GM13977 (cell line): ENCODE measurements at regions not wholly inside any gene's neighbourhood (a gene's known extent, or its start where the extent isn't known, plus 50 kb on each side); places are given as distances from the start of the nearest gene placed in this dataset.

Experiments
- DNase-seq: peaks from one replicate; pipeline ENCODE4 v3.0.0; 2012; ENCODE audit warnings: low spot score
- CTCF ChIP-seq: IDR thresholded peaks from 2 replicates; pipeline ENCODE4 v1.5.1; 2012; ENCODE audit warnings: mild to moderate bottlenecking, control low read depth; ENCODE audit not compliant: insufficient read depth; ENCODE audit errors: extremely low read depth, missing control alignments
- in situ Hi-C: fragments of 300-500 bp; cut with MboI; formaldehyde crosslinking; loops from one replicate; pipeline ENCODE4 v1.12.0; 2022; ENCODE audit warnings: low sequenced_read_pairs, low pct_unique_long_range_greater_than_20kb, mixed read lengths, inconsistent platforms; ENCODE audit not compliant: unreplicated experiment

- DNase-seq = no peak
- in situ Hi-C loops = no loop called here
- TF ChIP-seq CTCF = no peak
These were observed 270.4 kb downstream of the TFAP2C start for GRCh38 chr20:56899506-56899905.

GRCh38 chr20:56900252-56900651 is 271.1 kb downstream of the TFAP2C start:
- no peak for TF ChIP-seq CTCF
- DNase-seq = no peak
- in situ Hi-C loops = no loop called here

GRCh38 chr20:56903421-56903820 is 274.3 kb downstream of the TFAP2C start:
- in situ Hi-C loops = no loop called here
- no peak for DNase-seq
- TF ChIP-seq CTCF = no peak

GRCh38 chr20:56903858-56904257 is 274.8 kb downstream of the TFAP2C start:
- in situ Hi-C loops = no loop called here
- no peak for TF ChIP-seq CTCF
- DNase-seq = no peak

GRCh38 chr20:56909918-56910714 is 281.0 kb downstream of the TFAP2C start:
- in situ Hi-C loops = no loop called here
- no peak for TF ChIP-seq CTCF
- no peak for DNase-seq

GRCh38 chr20:56911946-56912345 is 282.8 kb downstream of the TFAP2C start:
- TF ChIP-seq CTCF = no peak
- in situ Hi-C loops = no loop called here
- DNase-seq = no peak
